SW480 (cell line): ENCODE measurements at regions not wholly inside any gene's neighbourhood (a gene's known extent, or its start where the extent isn't known, plus 50 kb on each side); places are given as distances from the start of the nearest gene placed in this dataset.

Experiments
- DNase-seq: peaks from one replicate; pipeline ENCODE4 v3.0.0-alpha.2; 2016; ENCODE audit warnings: low spot score

GRCh38 chrX:125791787-125792186, 374.3 kb downstream of the DCAF12L2 start:
- DNase-seq = no peak

DNA sequence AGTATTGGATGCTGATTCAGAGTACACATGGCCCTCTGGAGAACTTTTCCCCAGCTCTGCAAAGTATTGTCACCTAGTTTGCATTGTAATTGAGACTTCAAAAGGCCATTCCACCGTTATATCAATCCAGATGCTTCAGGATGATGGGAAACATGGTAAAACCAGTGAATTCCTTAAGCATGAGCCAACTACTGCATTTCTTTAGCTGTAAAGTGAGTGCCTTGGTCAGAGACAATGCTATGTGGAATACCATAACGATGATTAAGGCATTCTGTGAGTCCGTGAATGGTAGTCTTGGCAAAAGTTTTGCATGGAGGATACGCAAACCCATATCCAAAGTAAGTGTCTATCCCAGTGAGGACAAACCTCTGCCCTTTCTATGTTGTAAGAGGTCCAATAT, 355.2 kb downstream of the DCAF12L2 start:
- DNase-seq = no peak

- no peak for DNase-seq
Observed at GRCh38 chrX:125826080-125826479, 340.0 kb downstream of the DCAF12L2 start.

DNA sequence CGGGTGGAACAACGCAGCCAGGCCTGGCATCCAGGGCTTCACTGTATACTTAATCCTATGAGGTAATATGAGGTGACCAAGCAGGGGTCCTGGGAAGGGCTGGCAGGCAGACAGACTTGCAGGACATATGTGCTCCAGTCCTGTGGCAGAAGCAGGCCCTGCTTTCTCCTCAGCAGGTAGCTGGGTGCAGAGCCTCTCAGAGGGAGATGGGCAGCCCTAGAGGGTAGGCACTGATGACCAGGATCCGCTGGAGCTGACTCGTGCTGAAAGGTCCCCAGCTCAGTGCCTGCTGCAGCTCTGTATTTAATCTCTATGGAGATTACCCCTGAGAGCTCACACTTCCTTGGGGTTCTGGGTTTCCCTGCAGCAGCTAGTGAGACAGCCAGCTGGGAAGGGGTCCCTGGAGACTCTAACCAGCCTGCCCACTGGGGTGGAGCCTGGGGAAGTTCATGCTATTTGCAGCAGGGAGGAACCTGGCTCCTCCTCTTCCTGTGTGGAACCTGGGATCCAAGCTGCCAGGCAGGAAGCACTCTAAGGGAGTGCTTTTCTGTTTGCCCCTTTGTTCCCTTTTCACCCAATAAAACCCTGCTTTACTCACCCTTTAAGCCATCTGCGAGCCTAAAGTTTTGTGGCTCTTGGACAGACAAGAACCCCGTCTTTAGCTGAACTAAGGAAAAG, 339.2 kb downstream of the DCAF12L2 start:
- no peak for DNase-seq

- no peak for DNase-seq
Observed at GRCh38 chrX:125846271-125846670, 319.8 kb downstream of the DCAF12L2 start.

DNA sequence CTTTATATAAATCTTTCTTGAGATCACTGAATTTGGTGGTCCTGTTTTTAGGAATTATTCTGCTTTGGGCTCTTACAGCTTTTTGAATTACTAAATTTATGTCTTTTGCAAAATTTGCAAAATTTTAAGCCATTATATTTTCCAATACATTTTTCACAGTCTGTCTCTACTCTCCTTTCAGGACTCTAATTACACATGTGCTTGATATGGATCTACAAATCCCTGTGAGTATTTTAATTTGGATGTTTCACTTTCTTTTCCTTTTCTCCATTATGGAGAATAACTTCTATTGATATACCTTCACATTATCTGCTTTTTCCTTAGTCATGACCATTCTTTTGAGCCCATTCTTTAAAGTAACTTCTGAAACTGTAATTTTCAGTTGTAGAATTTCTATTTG, 315.4 kb downstream of the DCAF12L2 start:
- DNase-seq = no peak

DNA sequence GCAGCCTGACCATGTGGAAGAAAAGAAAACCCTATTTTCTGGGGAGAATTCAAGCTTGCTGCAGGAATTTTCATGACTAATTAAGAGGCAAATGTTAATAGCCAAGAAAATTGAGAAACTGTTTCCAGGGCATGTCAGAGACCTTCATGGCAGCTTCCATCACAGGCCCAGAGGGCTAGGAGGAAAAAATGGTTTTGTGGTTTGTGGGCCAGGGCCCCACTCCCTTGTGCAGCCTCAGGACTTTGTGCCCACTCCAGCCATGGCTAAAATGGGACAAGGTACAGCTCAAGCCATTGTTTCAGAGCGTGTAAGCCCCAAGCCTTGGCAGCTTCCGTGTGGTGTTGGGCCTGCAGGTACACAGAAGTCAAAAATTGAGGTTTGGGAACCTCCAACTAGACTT, 282.9 kb downstream of the DCAF12L2 start:
- DNase-seq = no peak

DNA sequence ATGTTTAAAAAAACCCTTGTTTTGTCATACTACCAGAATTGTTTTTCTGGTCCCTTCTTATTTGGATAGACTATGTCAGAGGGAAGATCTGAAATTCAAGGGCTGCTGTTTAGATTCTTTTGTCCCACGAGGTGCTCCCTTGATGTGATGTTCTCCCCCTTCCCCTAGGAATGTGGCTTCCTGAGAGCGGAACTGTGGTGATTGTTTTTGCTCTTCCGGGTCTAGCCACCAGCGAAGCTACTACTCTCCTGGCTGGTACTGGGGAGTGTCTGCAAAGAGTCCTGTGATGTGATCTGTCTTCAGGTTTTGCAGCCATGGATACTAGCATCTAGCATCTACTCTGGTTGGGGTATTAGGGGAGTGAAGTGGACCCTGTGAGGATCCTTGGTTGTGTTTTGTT, 271.1 kb downstream of the DCAF12L2 start:
- DNase-seq = no peak

- DNase-seq = no peak
Observed at GRCh38 chrX:125895518-125895917, 270.6 kb downstream of the DCAF12L2 start.

- DNase-seq = no peak
Observed at GRCh38 chrX:125926295-125926694, 239.8 kb downstream of the DCAF12L2 start.

GRCh38 chrX:125940985-125941384, 225.1 kb downstream of the DCAF12L2 start:
- DNase-seq = no peak

DNA sequence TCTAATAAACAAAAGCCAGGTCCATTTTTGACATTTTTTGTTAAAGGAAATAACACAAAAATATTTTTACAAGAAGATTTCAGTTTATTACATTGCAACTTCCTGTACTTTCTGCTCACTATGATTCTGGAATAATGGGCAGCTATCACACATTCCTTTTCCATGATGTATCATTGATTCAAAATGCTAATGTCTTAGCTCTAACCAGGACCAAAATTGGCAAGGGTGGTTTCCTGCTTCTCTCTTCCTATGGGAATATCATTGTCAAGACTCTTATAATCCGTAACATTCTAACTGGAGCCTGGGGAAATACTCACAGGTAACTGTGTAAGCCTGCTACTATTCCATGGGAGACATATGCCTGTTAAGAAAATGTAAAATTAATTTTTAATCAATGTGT, 218.6 kb downstream of the DCAF12L2 start:
- DNase-seq = no peak

- no peak for DNase-seq
Observed at GRCh38 chrX:125952973-125953372, 213.1 kb downstream of the DCAF12L2 start.

GRCh38 chrX:125953814-125954213, 212.3 kb downstream of the DCAF12L2 start:
- no peak for DNase-seq

GRCh38 chrX:125954236-125954635, 211.9 kb downstream of the DCAF12L2 start:
- no peak for DNase-seq

GRCh38 chrX:125977851-125978250, 188.2 kb downstream of the DCAF12L2 start:
- no peak for DNase-seq

- peak; percentile 23 for DNase-seq
Observed at GRCh38 chrX:125998432-125998831, 167.7 kb downstream of the DCAF12L2 start.

GRCh38 chrX:126027229-126027628, 138.9 kb downstream of the DCAF12L2 start:
- DNase-seq = no peak

GRCh38 chrX:126030021-126030420, 136.1 kb downstream of the DCAF12L2 start:
- DNase-seq = no peak

DNA sequence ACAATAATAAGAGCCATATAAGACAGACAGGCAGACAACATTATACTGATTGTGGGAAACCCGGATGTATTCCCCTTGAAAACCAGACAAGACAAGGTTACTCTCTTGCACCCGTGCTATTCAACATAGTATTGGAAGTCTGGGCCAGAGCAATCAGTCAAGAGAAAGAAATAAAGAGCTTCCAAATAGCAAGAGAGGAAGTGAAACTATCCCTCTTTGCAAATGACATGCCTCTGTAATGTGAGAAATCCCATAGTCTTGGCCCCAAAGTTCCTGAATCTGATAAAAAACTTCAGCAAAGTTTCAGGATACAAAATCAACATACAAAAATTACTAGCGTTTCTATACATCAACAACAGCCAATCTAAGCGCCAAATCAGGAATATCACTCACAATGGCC, 102.1 kb downstream of the DCAF12L2 start:
- no peak for DNase-seq

DNA sequence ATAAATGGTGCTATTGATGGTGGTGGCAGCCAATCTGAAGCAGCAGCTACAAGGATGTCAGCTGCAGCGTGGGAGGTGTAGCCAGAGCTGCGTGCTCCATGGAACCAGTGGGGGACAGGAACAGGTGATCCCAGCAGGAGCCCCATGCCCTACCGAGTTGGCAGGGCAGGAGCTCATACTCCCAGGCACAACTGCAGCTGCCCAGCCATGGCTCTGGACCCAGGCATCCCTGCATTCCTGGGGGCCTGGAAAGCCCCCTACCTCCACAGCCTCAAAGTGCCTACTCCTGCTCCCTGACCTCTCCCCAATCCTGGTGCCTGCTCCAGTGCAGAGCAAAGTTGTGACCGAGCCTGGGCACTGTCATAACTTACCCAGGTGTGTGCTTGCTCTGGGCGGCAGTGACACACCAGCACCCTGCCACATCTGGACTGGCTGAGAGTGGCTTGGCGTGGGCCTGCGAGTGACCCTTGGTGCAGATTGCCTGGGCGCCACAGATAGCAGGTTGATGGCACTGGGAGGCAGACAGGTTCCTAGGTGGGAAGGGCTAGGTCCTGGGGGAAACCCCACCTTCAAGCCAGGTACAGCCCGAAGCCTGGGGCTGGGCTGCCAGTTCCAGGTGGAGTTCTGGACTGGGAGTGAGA, 101.1 kb downstream of the DCAF12L2 start:
- no peak for DNase-seq

DNA sequence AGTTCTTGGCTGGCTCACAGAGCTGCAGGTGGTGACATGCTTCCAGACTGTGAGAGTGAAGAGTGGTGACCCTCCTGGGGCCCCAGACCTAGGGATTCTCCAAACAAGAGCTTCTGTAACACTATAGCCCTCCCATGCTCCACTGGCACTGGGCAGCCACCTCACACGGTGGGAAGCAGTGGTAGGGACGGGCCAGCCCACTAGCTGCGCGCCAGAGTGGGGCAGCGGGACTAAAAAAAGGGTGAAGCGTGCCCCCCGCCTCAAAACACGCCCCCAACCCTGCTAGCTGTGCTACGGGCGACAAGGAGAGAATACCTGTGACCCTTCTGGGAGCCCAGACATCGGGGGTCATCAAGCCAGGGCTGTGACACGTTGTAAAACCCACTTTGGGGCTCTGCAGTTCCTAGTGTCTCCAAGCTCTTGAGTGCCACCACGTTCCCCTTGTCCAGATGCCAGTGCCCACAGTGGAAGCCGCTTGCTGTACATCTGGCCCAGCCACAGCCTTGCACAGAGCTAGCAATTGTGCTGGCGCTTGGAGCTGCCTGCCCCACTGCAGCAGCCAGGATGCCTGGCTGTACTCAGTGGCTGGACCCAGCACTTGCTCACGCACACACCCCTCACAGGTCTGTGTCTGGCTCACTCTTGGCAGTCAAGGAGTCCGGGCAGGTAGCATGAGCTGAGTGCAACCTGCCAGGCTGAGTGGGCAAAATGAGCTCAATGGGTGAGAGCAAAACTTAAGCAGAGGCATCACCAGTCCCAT, 100.0 kb downstream of the DCAF12L2 start:
- no peak for DNase-seq
